Type B pancreatic cell (in vitro differentiated cells): ENCODE measurements at regions not wholly inside any gene's neighbourhood (a gene's known extent, or its start where the extent isn't known, plus 50 kb on each side); places are given as distances from the start of the nearest gene placed in this dataset.

Experiments used
- DNase-seq: peaks from one replicate; pipeline ENCODE4 v3.0.0; 2021; ENCODE audit warnings: mixed read lengths; ENCODE audit not compliant: unreplicated experiment; ENCODE audit errors: extremely low spot score
- H3K27ac Mint-ChIP-seq: 2 replicates; pipeline ENCODE4 v1.8.0; 2021; ENCODE audit warnings: mild to moderate bottlenecking, mixed read lengths
- H3K27me3 Mint-ChIP-seq: 2 replicates; pipeline ENCODE4 v1.8.0; 2021; ENCODE audit warnings: mixed read lengths
- H3K36me3 Mint-ChIP-seq: 2 replicates; pipeline ENCODE4 v1.8.0; 2021; ENCODE audit warnings: mixed read lengths
- H3K4me1 Mint-ChIP-seq: one replicate; pipeline ENCODE4 v1.8.0; 2021; ENCODE audit warnings: mixed read lengths; ENCODE audit not compliant: unreplicated experiment
- H3K4me3 Mint-ChIP-seq: 2 replicates; pipeline ENCODE4 v1.8.0; 2021; ENCODE audit warnings: mild to moderate bottlenecking, mixed read lengths
- H3K9me3 Mint-ChIP-seq: 2 replicates; pipeline ENCODE4 v1.8.0; 2021; ENCODE audit warnings: mixed read lengths
- TF ChIP-seq, protein P1 (sequence below): fragments of 200-600 bp; sonication (generic); conservative IDR thresholded peaks from 2 replicates; pipeline ENCODE4 v1.5.0; 2021; ENCODE audit warnings: antibody characterized with exemption, mild to moderate bottlenecking

DNA sequence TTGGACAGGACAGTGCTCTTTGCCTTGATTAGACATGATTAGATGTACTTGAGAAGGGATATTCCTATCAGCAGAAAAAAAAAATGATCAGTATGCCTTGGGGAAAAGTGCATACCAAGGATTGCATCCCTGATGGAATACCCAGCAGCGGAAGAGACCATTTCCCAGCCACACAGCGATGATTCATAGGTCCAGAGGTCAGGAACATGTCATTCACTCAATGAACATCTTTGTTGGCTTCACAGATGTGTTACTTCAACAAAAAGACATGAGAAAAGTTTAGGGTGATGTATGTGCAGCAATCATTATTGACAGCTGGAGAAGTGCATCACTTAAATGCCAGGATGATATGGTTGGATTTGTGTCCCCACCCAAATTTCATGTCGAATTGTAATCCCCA, 293.5 kb downstream of the ZNF674 start:
- peaks cover 11% of the 10 kb centered on the region for H3K4me1 Mint-ChIP-seq
- DNase-seq = no peak
- no peak overlapping the region for H3K27ac Mint-ChIP-seq
- TF ChIP-seq, protein P1, sequence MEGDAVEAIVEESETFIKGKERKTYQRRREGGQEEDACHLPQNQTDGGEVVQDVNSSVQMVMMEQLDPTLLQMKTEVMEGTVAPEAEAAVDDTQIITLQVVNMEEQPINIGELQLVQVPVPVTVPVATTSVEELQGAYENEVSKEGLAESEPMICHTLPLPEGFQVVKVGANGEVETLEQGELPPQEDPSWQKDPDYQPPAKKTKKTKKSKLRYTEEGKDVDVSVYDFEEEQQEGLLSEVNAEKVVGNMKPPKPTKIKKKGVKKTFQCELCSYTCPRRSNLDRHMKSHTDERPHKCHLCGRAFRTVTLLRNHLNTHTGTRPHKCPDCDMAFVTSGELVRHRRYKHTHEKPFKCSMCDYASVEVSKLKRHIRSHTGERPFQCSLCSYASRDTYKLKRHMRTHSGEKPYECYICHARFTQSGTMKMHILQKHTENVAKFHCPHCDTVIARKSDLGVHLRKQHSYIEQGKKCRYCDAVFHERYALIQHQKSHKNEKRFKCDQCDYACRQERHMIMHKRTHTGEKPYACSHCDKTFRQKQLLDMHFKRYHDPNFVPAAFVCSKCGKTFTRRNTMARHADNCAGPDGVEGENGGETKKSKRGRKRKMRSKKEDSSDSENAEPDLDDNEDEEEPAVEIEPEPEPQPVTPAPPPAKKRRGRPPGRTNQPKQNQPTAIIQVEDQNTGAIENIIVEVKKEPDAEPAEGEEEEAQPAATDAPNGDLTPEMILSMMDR = no peak
- H3K36me3 Mint-ChIP-seq = no peaks in the 10 kb centered on the region
- peaks cover 19% of the 10 kb centered on the region for H3K9me3 Mint-ChIP-seq
- no peak overlapping the region for H3K4me3 Mint-ChIP-seq
- H3K27me3 Mint-ChIP-seq = no peaks in the 10 kb centered on the region

DNA sequence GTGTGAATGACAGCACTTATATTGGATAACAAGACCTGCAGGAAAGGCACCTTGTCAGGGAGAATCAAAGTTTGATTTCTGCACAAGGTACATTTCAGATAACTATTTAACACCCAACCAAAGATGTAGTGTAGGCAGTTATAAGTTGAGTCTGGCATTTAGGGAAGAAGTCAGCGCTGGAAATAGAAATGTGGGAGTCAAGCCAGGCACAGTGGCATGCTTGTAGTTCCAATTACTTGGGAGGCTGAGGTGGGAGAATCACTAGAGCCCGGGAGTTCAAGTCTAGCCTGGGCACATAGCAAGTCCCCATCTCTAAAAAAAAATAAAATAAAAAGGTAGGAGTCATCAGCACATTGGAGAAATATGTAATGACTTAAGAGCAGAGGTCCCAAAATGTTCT, 295.1 kb downstream of the ZNF674 start:
- H3K27ac Mint-ChIP-seq = no peak overlapping the region
- peaks cover 21% of the 10 kb centered on the region for H3K9me3 Mint-ChIP-seq

DNA sequence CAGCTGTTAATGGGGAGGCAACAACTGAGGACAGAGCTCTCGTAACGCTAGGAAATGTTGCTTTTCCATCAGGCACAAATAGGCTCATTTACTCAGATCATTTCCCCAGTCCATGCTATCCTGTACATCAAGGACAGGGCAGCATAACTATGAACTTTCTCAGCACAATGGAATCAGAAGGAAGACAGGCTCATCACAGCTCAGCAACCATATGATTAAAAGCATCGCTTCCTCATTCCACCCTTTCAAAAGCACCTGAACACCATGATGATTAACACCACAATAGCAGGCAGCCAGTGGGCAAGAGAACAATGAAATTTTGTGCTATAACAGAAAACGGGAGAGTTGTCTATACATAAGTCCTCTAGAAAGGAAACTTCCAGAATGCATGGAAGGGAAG, 297.8 kb downstream of the ZNF674 start:
- Mint-ChIP-seq H3K27me3 (no peaks in the 10 kb centered on the region), H3K4me3 (no peak overlapping the region), H3K27ac (peak overlapping the region; percentile 29), H3K4me1 (no peaks in the 10 kb centered on the region), H3K9me3 (peaks cover 34% of the 10 kb centered on the region), H3K36me3 (no peaks in the 10 kb centered on the region)
- no peak for DNase-seq
- TF ChIP-seq, protein P1 = no peak

More for the DNA sequence above, 295.1 kb downstream of the ZNF674 start:
- Mint-ChIP-seq H3K4me1 (peaks cover 6% of the 10 kb centered on the region), H3K27me3 (no peaks in the 10 kb centered on the region), H3K36me3 (no peaks in the 10 kb centered on the region), H3K4me3 (no peak overlapping the region)
- TF ChIP-seq, protein P1 = no peak
- DNase-seq = no peak

DNA sequence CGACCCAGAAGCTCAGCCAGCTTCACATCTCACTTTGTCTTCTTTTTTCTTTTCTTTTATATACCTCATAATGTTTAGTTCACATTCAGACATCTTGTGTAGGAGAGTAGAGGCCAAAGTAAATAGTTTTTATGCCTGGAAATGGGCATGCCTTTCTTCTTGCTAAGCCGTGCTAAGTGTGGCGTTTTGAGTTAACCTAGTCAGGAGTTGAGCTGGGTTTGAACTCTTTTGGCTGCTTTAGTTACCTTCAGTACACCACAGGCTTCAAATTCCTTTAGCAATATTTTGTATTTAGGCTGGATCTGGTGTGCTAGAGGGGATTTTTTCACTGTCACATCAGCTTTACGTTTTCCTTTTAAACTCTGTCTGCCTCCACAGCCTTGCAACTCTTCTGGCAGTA, 300.8 kb downstream of the ZNF674 start:
- no peaks in the 10 kb centered on the region for H3K36me3 Mint-ChIP-seq
- H3K4me1 Mint-ChIP-seq = no peaks in the 10 kb centered on the region
- peaks cover 26% of the 10 kb centered on the region for H3K9me3 Mint-ChIP-seq
- TF ChIP-seq, protein P1 = no peak
- H3K4me3 Mint-ChIP-seq = no peak overlapping the region
- H3K27me3 Mint-ChIP-seq = no peaks in the 10 kb centered on the region
- DNase-seq = no peak
- H3K27ac Mint-ChIP-seq = no peak overlapping the region

DNA sequence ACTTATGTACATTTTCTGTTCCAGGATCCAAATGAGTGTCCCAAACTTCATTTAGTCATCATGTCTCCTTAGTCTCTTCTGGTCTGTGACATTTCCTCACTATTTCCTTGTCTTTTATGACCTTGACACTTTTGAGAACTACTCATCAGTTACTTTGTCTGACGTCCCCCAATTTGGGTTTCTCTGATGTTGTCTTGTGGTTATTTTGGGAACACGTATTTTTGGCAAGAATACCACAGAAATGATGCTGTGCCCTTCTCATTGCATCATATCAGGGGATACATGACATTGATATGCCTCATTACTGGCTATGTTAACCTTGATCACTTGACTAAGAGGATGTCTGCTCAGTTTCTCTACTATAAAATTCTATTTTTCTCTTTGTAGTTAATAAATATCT, 308.8 kb downstream of the ZNF674 start:
- Mint-ChIP-seq H3K9me3 (peaks cover under 1% of the 10 kb centered on the region), H3K27ac (no peak overlapping the region), H3K36me3 (no peaks in the 10 kb centered on the region), H3K4me1 (no peaks in the 10 kb centered on the region), H3K27me3 (no peaks in the 10 kb centered on the region), H3K4me3 (no peak overlapping the region)
- TF ChIP-seq, protein P1 = no peak
- DNase-seq = no peak

DNA sequence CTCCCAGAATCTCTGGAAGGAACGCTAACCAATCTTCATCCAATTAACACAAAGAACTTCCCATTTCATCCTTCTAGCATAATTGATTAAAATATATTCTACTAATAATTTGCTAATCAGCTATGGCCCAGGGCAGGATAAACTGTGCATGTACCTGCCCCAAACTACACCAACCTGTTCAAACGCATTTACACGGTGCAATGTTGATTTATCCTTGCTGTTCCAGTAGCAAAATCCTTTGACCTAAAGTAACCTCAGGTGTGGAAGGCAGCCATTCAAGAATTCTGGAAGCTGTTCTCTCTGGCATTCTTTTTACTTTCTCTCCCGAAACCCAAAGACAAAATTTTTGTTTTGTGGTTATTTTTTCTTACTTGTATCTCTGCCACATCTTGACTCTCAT, 309.4 kb downstream of the ZNF674 start:
- DNase-seq = no peak
- Mint-ChIP-seq H3K4me3 (no peak overlapping the region), H3K4me1 (no peaks in the 10 kb centered on the region), H3K36me3 (no peaks in the 10 kb centered on the region), H3K9me3 (peaks cover 5% of the 10 kb centered on the region), H3K27me3 (no peaks in the 10 kb centered on the region), H3K27ac (no peak overlapping the region)
- TF ChIP-seq, protein P1 = no peak
